Right atrium auricular region (tissue), 2 donors: ENCODE measurements at regions not wholly inside any gene's neighbourhood (a gene's known extent, or its start where the extent isn't known, plus 50 kb on each side); places are given as distances from the start of the nearest gene placed in this dataset.

Experiments
- DNase-seq: peaks from one replicate; pipeline ENCODE4 v3.0.0-alpha.2; 2019; ENCODE audit warnings: low spot score
- H3K27ac ChIP-seq, 2 donors: fragments of 200-600 bp; sonication (generic); 1 replicate in 1 of 2; 2 replicates in 1 of 2; pipeline ENCODE4 v1.5.1; 2016 to 2019
- H3K27me3 ChIP-seq, 2 donors: fragments of 200-600 bp; sonication (generic); one replicate each; pipeline versions ENCODE4 v1.5.1 to v1.6.0; 2017 to 2019
- H3K36me3 ChIP-seq: fragments of 200-600 bp; sonication (generic); one replicate; pipeline ENCODE4 v1.5.1; 2016
- H3K4me1 ChIP-seq, 2 donors: fragments of 200-600 bp; sonication (generic); one replicate each; pipeline versions ENCODE4 v1.5.1 to v1.6.0; 2017 to 2019
- H3K4me3 ChIP-seq, 2 donors: fragments of 200-600 bp; sonication (generic); 1 replicate in 1 of 2; 2 replicates in 1 of 2; pipeline ENCODE4 v1.5.1; 2017 to 2019; ENCODE audit warnings: mild to moderate bottlenecking in 1 of 2, moderate library complexity in 1 of 2
- H3K9me3 ChIP-seq, 2 donors: fragments of 200-600 bp; sonication (generic); one replicate each; pipeline ENCODE4 v1.5.1; 2019
- TF ChIP-seq, protein P1 (sequence below), 2 donors: fragments of 200-600 bp; sonication (generic); IDR thresholded peaks; one replicate each; pipeline ENCODE4 v1.5.1; 2019; ENCODE audit warnings: antibody characterized with exemption in 2 of 2

DNA sequence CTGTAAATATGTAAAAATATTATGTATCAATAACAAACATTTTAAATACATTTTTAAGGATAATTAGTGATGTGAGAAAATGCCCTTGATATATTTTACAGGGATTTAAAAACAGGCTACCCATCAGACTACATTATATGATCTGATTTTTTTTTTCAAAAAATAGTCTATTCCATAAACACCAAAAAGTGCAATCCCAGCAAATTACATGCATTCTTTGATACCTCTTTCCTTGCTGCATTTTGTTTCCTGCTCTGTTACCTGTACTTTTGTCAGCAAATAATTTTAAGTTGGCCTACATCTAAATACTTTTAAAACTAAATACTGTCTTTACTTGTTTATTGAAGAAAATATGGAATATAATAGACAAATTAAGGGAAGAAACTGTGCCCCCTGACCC is 306.2 kb upstream of the ARID1B start:
- H3K4me3 ChIP-seq, result no peak overlapping the region
- no peak for DNase-seq
- no peaks in the 10 kb centered on the region for H3K36me3 ChIP-seq
- no peaks in the 10 kb centered on the region for H3K27me3 ChIP-seq
- no peaks in the 10 kb centered on the region for H3K4me1 ChIP-seq
- no peaks in the 10 kb centered on the region for H3K9me3 ChIP-seq
- no peak overlapping the region for H3K27ac ChIP-seq
- TF ChIP-seq, protein P1, sequence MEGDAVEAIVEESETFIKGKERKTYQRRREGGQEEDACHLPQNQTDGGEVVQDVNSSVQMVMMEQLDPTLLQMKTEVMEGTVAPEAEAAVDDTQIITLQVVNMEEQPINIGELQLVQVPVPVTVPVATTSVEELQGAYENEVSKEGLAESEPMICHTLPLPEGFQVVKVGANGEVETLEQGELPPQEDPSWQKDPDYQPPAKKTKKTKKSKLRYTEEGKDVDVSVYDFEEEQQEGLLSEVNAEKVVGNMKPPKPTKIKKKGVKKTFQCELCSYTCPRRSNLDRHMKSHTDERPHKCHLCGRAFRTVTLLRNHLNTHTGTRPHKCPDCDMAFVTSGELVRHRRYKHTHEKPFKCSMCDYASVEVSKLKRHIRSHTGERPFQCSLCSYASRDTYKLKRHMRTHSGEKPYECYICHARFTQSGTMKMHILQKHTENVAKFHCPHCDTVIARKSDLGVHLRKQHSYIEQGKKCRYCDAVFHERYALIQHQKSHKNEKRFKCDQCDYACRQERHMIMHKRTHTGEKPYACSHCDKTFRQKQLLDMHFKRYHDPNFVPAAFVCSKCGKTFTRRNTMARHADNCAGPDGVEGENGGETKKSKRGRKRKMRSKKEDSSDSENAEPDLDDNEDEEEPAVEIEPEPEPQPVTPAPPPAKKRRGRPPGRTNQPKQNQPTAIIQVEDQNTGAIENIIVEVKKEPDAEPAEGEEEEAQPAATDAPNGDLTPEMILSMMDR (IDR thresholded peaks at IDR 0.05), result no peak

DNA sequence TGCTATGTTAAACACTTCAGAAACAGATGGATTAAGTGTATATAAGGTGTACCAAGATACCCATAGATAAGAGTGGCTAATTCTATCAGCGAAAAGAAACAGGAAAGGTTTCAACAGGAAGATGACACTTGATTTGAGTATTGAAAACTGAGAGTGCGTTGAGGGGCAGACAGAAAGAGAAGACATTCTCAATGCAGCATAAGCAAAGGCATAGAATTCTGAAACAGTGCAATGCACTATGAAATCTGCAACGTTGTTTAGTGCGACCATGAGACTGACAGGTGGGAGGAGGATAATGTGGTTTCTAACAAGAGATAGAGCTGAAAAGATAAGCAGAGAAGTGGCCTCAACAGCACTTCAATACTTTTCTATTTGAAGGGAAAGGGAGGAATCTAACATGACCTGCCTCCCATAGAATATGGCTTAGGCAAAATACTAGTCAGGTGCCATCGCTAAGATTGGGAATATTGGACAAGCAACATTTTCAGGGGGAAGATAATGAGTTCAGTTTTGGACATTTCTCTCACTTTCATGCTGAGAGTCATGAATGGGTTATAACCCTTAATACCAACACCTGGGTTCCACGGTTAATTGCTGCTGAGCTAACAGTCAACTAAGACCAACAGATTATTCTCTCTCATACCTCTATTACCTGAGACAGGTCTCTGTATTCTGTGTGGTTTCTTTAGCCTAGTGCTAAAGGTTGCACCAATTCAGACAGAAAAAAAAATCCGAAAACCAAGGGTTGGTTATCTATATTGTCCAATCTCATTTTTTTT is 312.9 kb upstream of the ARID1B start:
- Histone ChIP-seq H3K4me3 (no peak overlapping the region), H3K36me3 (no peaks in the 10 kb centered on the region), H3K9me3 (no peaks in the 10 kb centered on the region), H3K27ac (no peak overlapping the region), H3K4me1 (no peaks in the 10 kb centered on the region), H3K27me3 (no peaks in the 10 kb centered on the region)
- no peak for DNase-seq
- TF ChIP-seq, protein P1 (IDR thresholded peaks at IDR 0.05), result no peak

DNA sequence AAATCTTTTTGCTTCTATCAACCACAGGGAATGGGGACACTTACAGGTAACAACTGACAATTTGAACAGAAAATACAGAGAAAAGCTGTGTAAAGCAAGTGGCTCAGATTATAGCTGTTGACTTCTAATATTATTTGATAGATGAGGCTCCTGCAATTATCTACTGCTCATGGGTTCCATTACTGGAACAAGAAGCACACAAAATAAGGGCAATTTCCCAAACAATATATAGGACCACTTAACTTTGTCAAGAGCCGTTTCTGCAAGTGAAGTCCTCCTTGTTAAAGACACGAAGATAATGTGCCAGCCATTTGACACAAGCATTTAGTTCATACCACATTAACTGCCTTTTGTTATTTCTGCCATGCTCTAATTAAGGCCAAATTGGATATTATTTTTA is 315.5 kb upstream of the ARID1B start:
- DNase-seq, result no peak
- Histone ChIP-seq H3K36me3 (no peaks in the 10 kb centered on the region), H3K27ac (no peak overlapping the region), H3K4me1 (no peaks in the 10 kb centered on the region), H3K9me3 (no peaks in the 10 kb centered on the region), H3K4me3 (no peak overlapping the region), H3K27me3 (no peaks in the 10 kb centered on the region)
- TF ChIP-seq, protein P1 (IDR thresholded peaks at IDR 0.05), result no peak

DNA sequence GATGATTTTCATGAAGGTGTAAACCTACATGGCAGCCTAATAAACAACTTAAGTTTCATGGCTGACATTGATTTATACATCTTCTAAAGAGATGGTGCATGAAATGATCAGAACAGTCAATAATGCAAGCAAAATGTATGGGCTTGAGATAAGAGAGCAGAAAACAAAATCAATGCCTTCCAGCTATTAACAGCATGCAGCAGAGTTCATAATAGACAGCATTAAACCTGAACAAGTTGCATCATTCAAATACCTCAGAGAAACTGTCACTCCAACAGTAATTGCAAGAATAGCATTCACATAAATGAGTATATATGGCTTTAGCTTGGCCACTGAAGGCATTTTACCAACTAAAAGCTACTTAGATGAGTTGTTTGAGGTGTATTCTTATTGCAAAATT is 319.6 kb upstream of the ARID1B start:
- TF ChIP-seq, protein P1 (IDR thresholded peaks at IDR 0.05), result no peak

DNA sequence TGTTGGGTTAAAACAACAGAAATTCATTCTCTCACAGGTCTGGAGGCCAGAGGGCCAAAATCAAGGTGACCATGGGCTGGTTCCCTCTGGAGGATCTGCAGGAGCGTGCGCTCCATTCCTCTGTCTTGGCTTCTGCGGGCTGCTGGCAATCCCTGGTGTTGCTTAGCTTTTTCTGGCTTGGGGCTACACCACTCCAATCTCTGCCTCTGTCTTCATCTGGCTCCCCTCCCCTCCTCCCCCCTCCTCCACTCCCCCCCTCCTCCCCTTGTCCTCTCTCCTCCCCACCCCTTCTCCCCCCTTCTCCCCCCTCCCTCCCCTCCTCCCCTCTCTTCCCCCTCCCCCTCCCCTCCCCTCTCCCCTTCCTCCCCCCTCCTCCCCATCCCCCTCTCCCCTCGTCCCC is 321.3 kb upstream of the ARID1B start:
- Histone ChIP-seq H3K27ac (no peak overlapping the region), H3K4me1 (no peaks in the 10 kb centered on the region), H3K27me3 (no peaks in the 10 kb centered on the region), H3K4me3 (no peak overlapping the region), H3K36me3 (no peaks in the 10 kb centered on the region), H3K9me3 (no peaks in the 10 kb centered on the region)
- TF ChIP-seq, protein P1 (IDR thresholded peaks at IDR 0.05), result no peak
- DNase-seq, result no peak

More for the DNA sequence above, 319.6 kb upstream of the ARID1B start:
- H3K27ac ChIP-seq, result no peak overlapping the region
- H3K4me3 ChIP-seq, result no peak overlapping the region
- no peaks in the 10 kb centered on the region for H3K4me1 ChIP-seq
- H3K36me3 ChIP-seq, result no peaks in the 10 kb centered on the region
- H3K9me3 ChIP-seq, result no peaks in the 10 kb centered on the region
- no peak for DNase-seq
- no peaks in the 10 kb centered on the region for H3K27me3 ChIP-seq

DNA sequence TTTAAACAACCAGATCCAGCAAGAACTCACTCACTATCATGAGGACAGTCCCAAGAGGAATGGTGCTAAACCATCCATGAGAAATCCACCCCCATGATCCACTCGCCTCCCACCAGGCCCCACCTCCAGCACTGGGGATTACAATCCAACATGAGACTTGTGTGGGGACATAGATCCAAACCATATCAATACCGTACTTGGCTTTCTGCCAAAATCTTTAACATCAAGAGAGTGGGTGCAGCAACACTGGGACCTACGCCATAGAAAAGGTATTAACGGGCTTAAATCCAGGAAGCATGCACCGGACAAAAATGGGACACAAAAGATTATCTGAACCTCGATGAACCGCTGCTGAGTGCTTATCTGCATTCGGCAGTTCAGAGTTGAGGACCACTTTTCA is 322.3 kb upstream of the ARID1B start:
- no peak overlapping the region for H3K27ac ChIP-seq
- no peaks in the 10 kb centered on the region for H3K4me1 ChIP-seq
- H3K27me3 ChIP-seq, result no peaks in the 10 kb centered on the region
- H3K4me3 ChIP-seq, result no peak overlapping the region
- H3K9me3 ChIP-seq, result no peaks in the 10 kb centered on the region
- no peaks in the 10 kb centered on the region for H3K36me3 ChIP-seq
- TF ChIP-seq, protein P1 (IDR thresholded peaks at IDR 0.05), result no peak
- DNase-seq, result no peak
